ENCODE measurements at regions not wholly inside any gene's neighbourhood (a gene's known extent, or its start where the extent isn't known, plus 50 kb on each side); places are given as distances from the start of the nearest gene placed in this dataset.

- no peaks in the 10 kb centered on the region for H3K27me3 ChIP-seq
- H3K4me1 ChIP-seq, result peaks cover 0 to 3% of the 10 kb centered on the region in 2 donors
- no peak overlapping the region for H3K27ac ChIP-seq
- intact Hi-C loops (cut with DNase I), result loop anchor here (10.0 kb wide), 1 partner anchor 499 kb away; no protein-coding TSS in a partner anchor
- H3K9me3 ChIP-seq, result no peaks in the 10 kb centered on the region
- 68 to 78% methylated on average over 3 of the region's 3 CpGs for WGBS, 2 donors
- no peak for DNase-seq
- no peaks in the 10 kb centered on the region for H3K36me3 ChIP-seq
- no peak overlapping the region for H3K4me3 ChIP-seq (replicated peaks in 1 of 3)
- TF ChIP-seq CTCF (IDR thresholded peaks at IDR 0.05), result no peak
- TF ChIP-seq POLR2A (IDR thresholded peaks at IDR 0.05), result no peak
Measured at GRCh38 chrX:110414273-110414672, 55.6 kb downstream of the RTL9 start.

GRCh38 chrX:110414679-110415439, 56.2 kb downstream of the RTL9 start:
- no peaks in the 10 kb centered on the region for H3K36me3 ChIP-seq
- TF ChIP-seq CTCF (IDR thresholded peaks at IDR 0.05) (no peak), POLR2A (IDR thresholded peaks at IDR 0.05) (no peak)
- no peaks in the 10 kb centered on the region for H3K9me3 ChIP-seq
- 77 to 90% methylated on average over 1 of the region's 1 CpG for WGBS, 2 donors
- no peaks in the 10 kb centered on the region for H3K27me3 ChIP-seq
- no peak for DNase-seq
- intact Hi-C loops (cut with DNase I), result loop anchor here (10.0 kb wide), 1 partner anchor 500 kb away; no protein-coding TSS in a partner anchor
- H3K4me1 ChIP-seq, result peaks cover 0 to 3% of the 10 kb centered on the region in 2 donors
- H3K27ac ChIP-seq, result no peak overlapping the region
- no peak overlapping the region for H3K4me3 ChIP-seq (replicated peaks in 1 of 3)

GRCh38 chrX:110415440-110416170, 57.0 kb downstream of the RTL9 start:
- WGBS, 2 donors, result 87 to 90% methylated on average over 6 of the region's 6 CpGs
- DNase-seq, result no peak
- TF ChIP-seq POLR2A (IDR thresholded peaks at IDR 0.05), result no peak
- no peak for TF ChIP-seq CTCF (IDR thresholded peaks at IDR 0.05)
- intact Hi-C loops (cut with DNase I), result loop anchor here (10.0 kb wide), 1 partner anchor 501 kb away; no protein-coding TSS in a partner anchor
- Histone ChIP-seq H3K4me3 (replicated peaks in 1 of 3) (no peak overlapping the region), H3K9me3 (no peaks in the 10 kb centered on the region), H3K27ac (no peak overlapping the region), H3K4me1 (peaks cover 0 to 3% of the 10 kb centered on the region in 2 donors), H3K27me3 (no peaks in the 10 kb centered on the region), H3K36me3 (no peaks in the 10 kb centered on the region)

- Histone ChIP-seq H3K4me3 (replicated peaks in 1 of 3) (no peak overlapping the region), H3K27ac (no peak overlapping the region), H3K27me3 (no peaks in the 10 kb centered on the region), H3K9me3 (no peaks in the 10 kb centered on the region), H3K4me1 (peaks cover 0 to 3% of the 10 kb centered on the region in 2 donors), H3K36me3 (no peaks in the 10 kb centered on the region)
- 85 to 95% methylated on average over 3 to 4 of the region's 4 CpGs for WGBS, 2 donors
- TF ChIP-seq CTCF (IDR thresholded peaks at IDR 0.05) (no peak), POLR2A (IDR thresholded peaks at IDR 0.05) (no peak)
- intact Hi-C loops (cut with DNase I), result loop anchor here (10.0 kb wide), 1 partner anchor 502 kb away; no protein-coding TSS in a partner anchor
- no peak for DNase-seq
Measured at GRCh38 chrX:110417128-110417527, 58.5 kb downstream of the RTL9 start.
